ENCODE measurements at regions not wholly inside any gene's neighbourhood (a gene's known extent, or its start where the extent isn't known, plus 50 kb on each side); places are given as distances from the start of the nearest gene placed in this dataset.

GRCh38 chr7:84686373-84686772 lies 491.8 kb upstream of the SEMA3A start:
- no peak for TF ChIP-seq CTCF (conservative IDR thresholded peaks at IDR 0.05)
- no peak overlapping the region for H3K27ac ChIP-seq

- TF ChIP-seq CTCF (conservative IDR thresholded peaks at IDR 0.05): no peak
- no peak overlapping the region for H3K27ac ChIP-seq
Measured at GRCh38 chr7:84684836-84685480, 490.4 kb upstream of the SEMA3A start.

- H3K27ac ChIP-seq: no peak overlapping the region
- no peak for TF ChIP-seq CTCF (conservative IDR thresholded peaks at IDR 0.05)
Measured at GRCh38 chr7:84682543-84682942, 488.0 kb upstream of the SEMA3A start.

- H3K27ac ChIP-seq: no peak overlapping the region
- no peak for TF ChIP-seq CTCF (conservative IDR thresholded peaks at IDR 0.05)
Measured at GRCh38 chr7:84678841-84679240, 484.3 kb upstream of the SEMA3A start.

- TF ChIP-seq CTCF (conservative IDR thresholded peaks at IDR 0.05): no peak
- H3K27ac ChIP-seq: no peak overlapping the region
Measured at GRCh38 chr7:84677117-84677732, 482.6 kb upstream of the SEMA3A start.

- no peak for TF ChIP-seq CTCF (conservative IDR thresholded peaks at IDR 0.05)
- H3K27ac ChIP-seq: no peak overlapping the region
Measured at GRCh38 chr7:84675633-84676034, 481.0 kb upstream of the SEMA3A start.

GRCh38 chr7:84674236-84674913 lies 479.8 kb upstream of the SEMA3A start:
- H3K27ac ChIP-seq: no peak overlapping the region

More at GRCh38 chr7:84674236-84674913, 479.8 kb upstream of the SEMA3A start:
- TF ChIP-seq CTCF (conservative IDR thresholded peaks at IDR 0.05): no peak
